ENCODE measurements at regions not wholly inside any gene's neighbourhood (a gene's known extent, or its start where the extent isn't known, plus 50 kb on each side); places are given as distances from the start of the nearest gene placed in this dataset.

GRCh38 chr10:35940141-35941041, 298.3 kb upstream of the FZD8 start:
- H2BK120ac ChIP-seq (ENCODE audit: low read depth, low read length), result no peak overlapping the region
- H3K4ac ChIP-seq (ENCODE audit: low read length), result no peak overlapping the region
- no CpG with 5 or more reads among the region's 14 CpGs for WGBS, 2 donors (ENCODE audit: extremely low coverage in 2 of 2, insufficient read length in 2 of 2, insufficient replicate concordance in 1 of 2)
- no peak overlapping the region for H4K8ac ChIP-seq (ENCODE audit: low read depth, low read length)
- no peak overlapping the region for H3K9ac ChIP-seq (ENCODE audit: low read depth, low read length, poor library complexity)
- DNase-seq (ENCODE audit: low spot score), result no peak
- H2AFZ ChIP-seq (ENCODE audit: low read length), result peak overlapping the region; percentile 49
- H2BK12ac ChIP-seq (ENCODE audit: low read length), result no peak overlapping the region
- no peak overlapping the region for H2BK15ac ChIP-seq (ENCODE audit: low read length)
- H2BK5ac ChIP-seq (ENCODE audit: low read length), result no peak overlapping the region
- peak overlapping the region; percentile 50 for H3K18ac ChIP-seq (ENCODE audit: low read length)
- H3K4me2 ChIP-seq (ENCODE audit: insufficient read depth, low read length, poor library complexity, severe bottlenecking), result no peak overlapping the region
- H2AK5ac ChIP-seq (ENCODE audit: low read depth, low read length), result no peak overlapping the region
- peaks cover 0 to 8% (median 0%) of the 10 kb centered on the region in 3 experiments for H3K27me3 ChIP-seq (ENCODE audit: control insufficient read depth in 3 of 3, insufficient read depth in 3 of 3, low read depth in 1 of 3, low read length in 3 of 3)
- H3K79me1 ChIP-seq (ENCODE audit: low read depth, low read length), result no peaks in the 10 kb centered on the region
- no peak overlapping the region for H3K14ac ChIP-seq (ENCODE audit: low read length)
- no peak overlapping the region for H3K27ac ChIP-seq (replicated peaks; ENCODE audit: low read length)
- no peak overlapping the region for H4K91ac ChIP-seq (ENCODE audit: low read depth, low read length, poor library complexity)
- no peak overlapping the region for H3K4me3 ChIP-seq (ENCODE audit: low read length in 2 of 2)
- H3K4me1 ChIP-seq (ENCODE audit: control insufficient read depth in 2 of 2, insufficient read depth in 1 of 2, low read depth in 1 of 2, low read length in 2 of 2), result peaks cover 0 to 12% of the 10 kb centered on the region in 2 donors
- H3K9me3 ChIP-seq (replicated peaks in 1 of 2; ENCODE audit: control insufficient read depth in 2 of 2, insufficient read depth in 1 of 2, low read depth in 1 of 2, low read length in 2 of 2), result no peaks in the 10 kb centered on the region
- H3K36me3 ChIP-seq (replicated peaks in 1 of 2; ENCODE audit: control insufficient read depth in 2 of 2, insufficient read depth in 2 of 2, low read length in 2 of 2), result no peaks in the 10 kb centered on the region
- no peak overlapping the region for H3K23ac ChIP-seq (ENCODE audit: low read depth, low read length, poor library complexity)

GRCh38 chr10:35938160-35938559, 296.1 kb upstream of the FZD8 start:
- Histone ChIP-seq H3K9ac (ENCODE audit: low read depth, low read length, poor library complexity) (no peak overlapping the region), H2BK15ac (ENCODE audit: low read length) (no peak overlapping the region), H3K36me3 (replicated peaks in 1 of 2; ENCODE audit: control insufficient read depth in 2 of 2, insufficient read depth in 2 of 2, low read length in 2 of 2) (no peaks in the 10 kb centered on the region), H3K4ac (ENCODE audit: low read length) (no peak overlapping the region), H3K14ac (ENCODE audit: low read length) (no peak overlapping the region), H3K27ac (replicated peaks; ENCODE audit: low read length) (no peak overlapping the region), H2AK5ac (ENCODE audit: low read depth, low read length) (no peak overlapping the region), H4K91ac (ENCODE audit: low read depth, low read length, poor library complexity) (no peak overlapping the region), H3K4me3 (ENCODE audit: low read length in 2 of 2) (no peak overlapping the region), H3K4me1 (ENCODE audit: control insufficient read depth in 2 of 2, insufficient read depth in 1 of 2, low read depth in 1 of 2, low read length in 2 of 2) (peaks cover 0 to 17% of the 10 kb centered on the region in 2 donors), H3K27me3 (ENCODE audit: control insufficient read depth in 3 of 3, insufficient read depth in 3 of 3, low read depth in 1 of 3, low read length in 3 of 3) (peaks cover 0 to 8% (median 0%) of the 10 kb centered on the region in 3 experiments), H2BK12ac (ENCODE audit: low read length) (no peak overlapping the region), H3K18ac (ENCODE audit: low read length) (no peak overlapping the region), H3K23ac (ENCODE audit: low read depth, low read length, poor library complexity) (no peak overlapping the region), H3K4me2 (ENCODE audit: insufficient read depth, low read length, poor library complexity, severe bottlenecking) (no peak overlapping the region), H2AFZ (ENCODE audit: low read length) (no peak overlapping the region), H4K8ac (ENCODE audit: low read depth, low read length) (no peak overlapping the region), H2BK5ac (ENCODE audit: low read length) (no peak overlapping the region), H3K79me1 (ENCODE audit: low read depth, low read length) (no peaks in the 10 kb centered on the region), H2BK120ac (ENCODE audit: low read depth, low read length) (no peak overlapping the region), H3K9me3 (replicated peaks in 1 of 2; ENCODE audit: control insufficient read depth in 2 of 2, insufficient read depth in 1 of 2, low read depth in 1 of 2, low read length in 2 of 2) (no peaks in the 10 kb centered on the region)
- WGBS, 2 donors (ENCODE audit: extremely low coverage in 2 of 2, insufficient read length in 2 of 2, insufficient replicate concordance in 1 of 2), result no CpG with 5 or more reads among the region's 5 CpGs
- no peak for DNase-seq (ENCODE audit: low spot score)

DNA sequence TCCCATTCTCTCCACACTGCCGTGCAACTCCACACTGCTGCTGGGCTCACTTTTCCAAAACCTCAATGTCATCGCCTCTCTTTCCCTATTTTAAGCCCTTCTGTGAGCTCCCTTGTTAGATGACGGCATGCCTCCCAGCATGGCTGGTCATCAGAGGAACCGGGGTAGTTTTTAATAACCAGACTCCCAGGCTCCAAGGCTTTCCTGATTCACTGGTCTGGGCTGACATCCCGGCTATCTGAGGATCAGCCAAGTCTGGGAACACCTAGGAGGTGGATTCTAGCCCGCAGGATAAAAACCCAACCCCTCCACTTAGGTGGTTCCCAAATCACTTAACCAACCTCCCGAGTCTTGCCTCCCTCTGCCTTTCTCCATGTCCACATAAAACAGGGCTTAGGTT, 295.4 kb upstream of the FZD8 start:
- DNase-seq (ENCODE audit: low spot score), result no peak
- H2BK5ac ChIP-seq (ENCODE audit: low read length), result no peak overlapping the region
- peak overlapping the region; percentile 20 for H2AK5ac ChIP-seq (ENCODE audit: low read depth, low read length)
- H3K9ac ChIP-seq (ENCODE audit: low read depth, low read length, poor library complexity), result no peak overlapping the region
- H3K9me3 ChIP-seq (replicated peaks in 1 of 2; ENCODE audit: control insufficient read depth in 2 of 2, insufficient read depth in 1 of 2, low read depth in 1 of 2, low read length in 2 of 2), result no peaks in the 10 kb centered on the region
- no peak overlapping the region for H2BK12ac ChIP-seq (ENCODE audit: low read length)
- WGBS, 2 donors (ENCODE audit: extremely low coverage in 2 of 2, insufficient read length in 2 of 2, insufficient replicate concordance in 1 of 2), result no CpG with 5 or more reads among the region's 7 CpGs
- H3K4ac ChIP-seq (ENCODE audit: low read length), result no peak overlapping the region
- H3K4me1 ChIP-seq (ENCODE audit: control insufficient read depth in 2 of 2, insufficient read depth in 1 of 2, low read depth in 1 of 2, low read length in 2 of 2), result peaks cover 0 to 21% of the 10 kb centered on the region in 2 donors
- no peak overlapping the region for H2BK120ac ChIP-seq (ENCODE audit: low read depth, low read length)
- no peak overlapping the region for H3K14ac ChIP-seq (ENCODE audit: low read length)
- H3K27me3 ChIP-seq (ENCODE audit: control insufficient read depth in 3 of 3, insufficient read depth in 3 of 3, low read depth in 1 of 3, low read length in 3 of 3), result peaks cover 0 to 8% (median 0%) of the 10 kb centered on the region in 3 experiments
- no peak overlapping the region for H3K27ac ChIP-seq (replicated peaks; ENCODE audit: low read length)
- H3K4me3 ChIP-seq (ENCODE audit: low read length in 2 of 2), result no peak overlapping the region
- H3K79me1 ChIP-seq (ENCODE audit: low read depth, low read length), result no peaks in the 10 kb centered on the region
- H3K4me2 ChIP-seq (ENCODE audit: insufficient read depth, low read length, poor library complexity, severe bottlenecking), result no peak overlapping the region
- H3K18ac ChIP-seq (ENCODE audit: low read length), result peak overlapping the region; percentile 24
- no peak overlapping the region for H3K23ac ChIP-seq (ENCODE audit: low read depth, low read length, poor library complexity)
- no peak overlapping the region for H2AFZ ChIP-seq (ENCODE audit: low read length)
- H4K8ac ChIP-seq (ENCODE audit: low read depth, low read length), result no peak overlapping the region
- no peaks in the 10 kb centered on the region for H3K36me3 ChIP-seq (replicated peaks in 1 of 2; ENCODE audit: control insufficient read depth in 2 of 2, insufficient read depth in 2 of 2, low read length in 2 of 2)
- H2BK15ac ChIP-seq (ENCODE audit: low read length), result no peak overlapping the region
- H4K91ac ChIP-seq (ENCODE audit: low read depth, low read length, poor library complexity), result no peak overlapping the region

DNA sequence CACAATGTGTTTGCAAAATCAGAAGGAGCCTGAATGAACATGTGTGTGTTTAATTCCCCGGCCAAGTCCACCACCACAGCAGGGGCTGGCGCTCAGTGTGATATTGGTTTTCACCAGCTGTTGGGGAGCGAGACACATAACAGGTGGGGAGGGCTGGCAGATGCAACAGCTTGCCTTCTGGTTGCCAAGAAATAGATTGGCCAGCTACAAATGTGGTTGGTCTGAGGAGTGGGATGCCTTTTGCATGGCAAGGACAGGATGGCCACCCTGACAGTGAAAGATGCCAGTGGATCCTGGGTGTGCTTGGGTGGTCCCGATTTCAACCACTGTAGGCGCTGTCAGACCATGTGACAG, 292.5 kb upstream of the FZD8 start:
- no peak overlapping the region for H3K4ac ChIP-seq (ENCODE audit: low read length)
- no peaks in the 10 kb centered on the region for H3K9me3 ChIP-seq (replicated peaks in 1 of 2; ENCODE audit: control insufficient read depth in 2 of 2, insufficient read depth in 1 of 2, low read depth in 1 of 2, low read length in 2 of 2)
- H3K9ac ChIP-seq (ENCODE audit: low read depth, low read length, poor library complexity), result no peak overlapping the region
- no peak overlapping the region for H3K14ac ChIP-seq (ENCODE audit: low read length)
- H3K18ac ChIP-seq (ENCODE audit: low read length), result peak overlapping the region; percentile 68
- no peak overlapping the region for H3K4me2 ChIP-seq (ENCODE audit: insufficient read depth, low read length, poor library complexity, severe bottlenecking)
- no peak overlapping the region for H4K8ac ChIP-seq (ENCODE audit: low read depth, low read length)
- H3K23ac ChIP-seq (ENCODE audit: low read depth, low read length, poor library complexity), result no peak overlapping the region
- H2AK5ac ChIP-seq (ENCODE audit: low read depth, low read length), result no peak overlapping the region
- peaks cover 0 to 11% of the 10 kb centered on the region in 2 donors for H3K4me1 ChIP-seq (ENCODE audit: control insufficient read depth in 2 of 2, insufficient read depth in 1 of 2, low read depth in 1 of 2, low read length in 2 of 2)
- H4K91ac ChIP-seq (ENCODE audit: low read depth, low read length, poor library complexity), result no peak overlapping the region
- no peaks in the 10 kb centered on the region for H3K36me3 ChIP-seq (replicated peaks in 1 of 2; ENCODE audit: control insufficient read depth in 2 of 2, insufficient read depth in 2 of 2, low read length in 2 of 2)
- no peak for DNase-seq (ENCODE audit: low spot score)
- H3K27me3 ChIP-seq (ENCODE audit: control insufficient read depth in 3 of 3, insufficient read depth in 3 of 3, low read depth in 1 of 3, low read length in 3 of 3), result no peaks in the 10 kb centered on the region
- no peak overlapping the region for H2BK120ac ChIP-seq (ENCODE audit: low read depth, low read length)
- H3K4me3 ChIP-seq (ENCODE audit: low read length in 2 of 2), result no peak overlapping the region
- no peak overlapping the region for H2BK15ac ChIP-seq (ENCODE audit: low read length)
- H2BK5ac ChIP-seq (ENCODE audit: low read length), result no peak overlapping the region
- no CpG with 5 or more reads among the region's 5 CpGs for WGBS, 2 donors (ENCODE audit: extremely low coverage in 2 of 2, insufficient read length in 2 of 2, insufficient replicate concordance in 1 of 2)
- H3K79me1 ChIP-seq (ENCODE audit: low read depth, low read length), result no peaks in the 10 kb centered on the region
- H3K27ac ChIP-seq (replicated peaks; ENCODE audit: low read length), result no peak overlapping the region
- H2AFZ ChIP-seq (ENCODE audit: low read length), result no peak overlapping the region
- H2BK12ac ChIP-seq (ENCODE audit: low read length), result no peak overlapping the region

Data from neuronal stem cell (in vitro differentiated cells).